Limb (tissue), 2 donors: ENCODE measurements at regions not wholly inside any gene's neighbourhood (a gene's known extent, or its start where the extent isn't known, plus 50 kb on each side); places are given as distances from the start of the nearest gene placed in this dataset.

ENCODE experiments used
- DNase-seq, 2 donors: peaks; one replicate each; pipeline ENCODE4 v3.0.0-alpha.2; 2016; ENCODE audit errors: extremely low spot score in 2 of 2

- DNase-seq = no peak
Measured at GRCh38 chr12:77777274-77777673, 53.4 kb upstream of the NAV3 start.

GRCh38 chr12:77774761-77775160 is 55.9 kb upstream of the NAV3 start:
- no peak for DNase-seq

GRCh38 chr12:77772676-77773298 is 57.9 kb upstream of the NAV3 start:
- peak in 1 of 2 donors; percentile 39 for DNase-seq

GRCh38 chr12:77768558-77768957 is 62.1 kb upstream of the NAV3 start:
- DNase-seq = no peak

- no peak for DNase-seq
Measured at GRCh38 chr12:77767756-77768343, 62.8 kb upstream of the NAV3 start.

GRCh38 chr12:77767335-77767734 is 63.4 kb upstream of the NAV3 start:
- DNase-seq = no peak

GRCh38 chr12:77766224-77766623 is 64.5 kb upstream of the NAV3 start:
- DNase-seq = no peak

- DNase-seq = no peak
Measured at GRCh38 chr12:77761286-77761685, 69.4 kb upstream of the NAV3 start.

- DNase-seq = no peak
Measured at GRCh38 chr12:77760271-77761025, 70.2 kb upstream of the NAV3 start.

- DNase-seq = no peak
Measured at GRCh38 chr12:77754086-77754485, 76.6 kb upstream of the NAV3 start.

GRCh38 chr12:77751939-77752338 is 78.8 kb upstream of the NAV3 start:
- DNase-seq = no peak

GRCh38 chr12:77746096-77746495 is 84.6 kb upstream of the NAV3 start:
- no peak for DNase-seq

- DNase-seq = no peak
Measured at GRCh38 chr12:77745624-77746023, 85.1 kb upstream of the NAV3 start.

- no peak for DNase-seq
Measured at GRCh38 chr12:77742631-77743030, 88.1 kb upstream of the NAV3 start.

GRCh38 chr12:77741974-77742517 is 88.6 kb upstream of the NAV3 start:
- DNase-seq = no peak

- no peak for DNase-seq
Measured at GRCh38 chr12:77736219-77736965, 94.3 kb upstream of the NAV3 start.

- no peak for DNase-seq
Measured at GRCh38 chr12:77734214-77734883, 96.3 kb upstream of the NAV3 start.

- DNase-seq = no peak
Measured at GRCh38 chr12:77728018-77728417, 102.7 kb upstream of the NAV3 start.

- DNase-seq = no peak
Measured at GRCh38 chr12:77727442-77728001, 103.2 kb upstream of the NAV3 start.

GRCh38 chr12:77725611-77726010 is 105.1 kb upstream of the NAV3 start:
- no peak for DNase-seq

- DNase-seq = peak in 1 of 2 donors; percentile 78
Measured at GRCh38 chr12:77724367-77724957, 106.2 kb upstream of the NAV3 start.
